ENCODE measurements at regions not wholly inside any gene's neighbourhood (a gene's known extent, or its start where the extent isn't known, plus 50 kb on each side); places are given as distances from the start of the nearest gene placed in this dataset.

GRCh38 chr2:18800240-18800971, 211.0 kb upstream of the NT5C1B start (continued):
- TF ChIP-seq ZBTB43 (CRISPR knock-in tag; conservative IDR thresholded peaks at IDR 0.05) (peak; percentile 75), RFX3 (CRISPR knock-in tag; IDR thresholded peaks at IDR 0.05) (peak; percentile 59; the same call in 1 of the 2 replicates), SMC3 (IDR thresholded peaks at IDR 0.05; ENCODE audit: low read length) (peak; percentile 35; the same call in 1 of the 2 replicates), ZNF614 (CRISPR knock-in tag; IDR thresholded peaks at IDR 0.05; ENCODE audit: borderline replicate concordance) (peak; percentile 98), ZNF720 (CRISPR knock-in tag; IDR thresholded peaks at IDR 0.05) (no peak), KLF12 (CRISPR knock-in tag; IDR thresholded peaks at IDR 0.05; ENCODE audit: borderline replicate concordance) (no peak), BHLHE40 (IDR thresholded peaks at IDR 0.05; ENCODE audit: low read length) (peak; percentile 92), PAF1 (CRISPR knock-in tag; IDR thresholded peaks at IDR 0.05) (no peak), ZNF788 (CRISPR knock-in tag; IDR thresholded peaks at IDR 0.05; ENCODE audit: borderline replicate concordance) (peak; percentile 94), LRRFIP1 (CRISPR knock-in tag; conservative IDR thresholded peaks at IDR 0.05) (no peak), THYN1 (CRISPR knock-in tag; IDR thresholded peaks at IDR 0.05; ENCODE audit: borderline replicate concordance, low read depth) (peak; percentile 59; the same call in 1 of the 2 replicates), PHF21A (CRISPR knock-in tag; IDR thresholded peaks at IDR 0.05) (peak; percentile 97), SP140L (CRISPR knock-in tag; IDR thresholded peaks at IDR 0.05; ENCODE audit: borderline replicate concordance) (peak; percentile 97), TCF12 (IDR thresholded peaks at IDR 0.05) (no peak), TCF12 (CRISPR knock-in tag; IDR thresholded peaks at IDR 0.05) (peak; percentile 99), SCMH1 (CRISPR knock-in tag; IDR thresholded peaks at IDR 0.05; ENCODE audit: borderline replicate concordance) (no peak), MLXIP (CRISPR knock-in tag; IDR thresholded peaks at IDR 0.05; ENCODE audit: borderline replicate concordance) (peak; percentile 76; the same call in 1 of the 2 replicates)
- TF ChIP-seq, protein P1, sequence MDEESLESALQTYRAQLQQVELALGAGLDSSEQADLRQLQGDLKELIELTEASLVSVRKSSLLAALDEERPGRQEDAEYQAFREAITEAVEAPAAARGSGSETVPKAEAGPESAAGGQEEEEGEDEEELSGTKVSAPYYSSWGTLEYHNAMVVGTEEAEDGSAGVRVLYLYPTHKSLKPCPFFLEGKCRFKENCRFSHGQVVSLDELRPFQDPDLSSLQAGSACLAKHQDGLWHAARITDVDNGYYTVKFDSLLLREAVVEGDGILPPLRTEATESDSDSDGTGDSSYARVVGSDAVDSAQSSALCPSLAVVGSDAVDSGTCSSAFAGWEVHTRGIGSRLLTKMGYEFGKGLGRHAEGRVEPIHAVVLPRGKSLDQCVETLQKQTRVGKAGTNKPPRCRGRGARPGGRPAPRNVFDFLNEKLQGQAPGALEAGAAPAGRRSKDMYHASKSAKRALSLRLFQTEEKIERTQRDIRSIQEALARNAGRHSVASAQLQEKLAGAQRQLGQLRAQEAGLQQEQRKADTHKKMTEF (CRISPR knock-in tag; IDR thresholded peaks at IDR 0.05): peak; percentile 100
- TF ChIP-seq, protein P2, sequence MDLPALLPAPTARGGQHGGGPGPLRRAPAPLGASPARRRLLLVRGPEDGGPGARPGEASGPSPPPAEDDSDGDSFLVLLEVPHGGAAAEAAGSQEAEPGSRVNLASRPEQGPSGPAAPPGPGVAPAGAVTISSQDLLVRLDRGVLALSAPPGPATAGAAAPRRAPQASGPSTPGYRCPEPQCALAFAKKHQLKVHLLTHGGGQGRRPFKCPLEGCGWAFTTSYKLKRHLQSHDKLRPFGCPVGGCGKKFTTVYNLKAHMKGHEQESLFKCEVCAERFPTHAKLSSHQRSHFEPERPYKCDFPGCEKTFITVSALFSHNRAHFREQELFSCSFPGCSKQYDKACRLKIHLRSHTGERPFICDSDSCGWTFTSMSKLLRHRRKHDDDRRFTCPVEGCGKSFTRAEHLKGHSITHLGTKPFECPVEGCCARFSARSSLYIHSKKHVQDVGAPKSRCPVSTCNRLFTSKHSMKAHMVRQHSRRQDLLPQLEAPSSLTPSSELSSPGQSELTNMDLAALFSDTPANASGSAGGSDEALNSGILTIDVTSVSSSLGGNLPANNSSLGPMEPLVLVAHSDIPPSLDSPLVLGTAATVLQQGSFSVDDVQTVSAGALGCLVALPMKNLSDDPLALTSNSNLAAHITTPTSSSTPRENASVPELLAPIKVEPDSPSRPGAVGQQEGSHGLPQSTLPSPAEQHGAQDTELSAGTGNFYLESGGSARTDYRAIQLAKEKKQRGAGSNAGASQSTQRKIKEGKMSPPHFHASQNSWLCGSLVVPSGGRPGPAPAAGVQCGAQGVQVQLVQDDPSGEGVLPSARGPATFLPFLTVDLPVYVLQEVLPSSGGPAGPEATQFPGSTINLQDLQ (CRISPR knock-in tag; IDR thresholded peaks at IDR 0.05): peak; percentile 65; the same call in 1 of the 2 replicates
